NT2/D1 (cell line): ENCODE measurements at regions not wholly inside any gene's neighbourhood (a gene's known extent, or its start where the extent isn't known, plus 50 kb on each side); places are given as distances from the start of the nearest gene placed in this dataset.

Source experiments
- SUZ12 ChIP-seq: IDR thresholded peaks from 2 replicates; pipeline ENCODE4 v1.6.1; 2011; ENCODE audit not compliant: insufficient read length, insufficient read depth; ENCODE audit errors: extremely low read depth
- YY1 ChIP-seq: IDR thresholded peaks from 2 replicates; pipeline ENCODE4 v1.6.1; 2011; ENCODE audit not compliant: insufficient read length, insufficient read depth
- ZNF274 ChIP-seq: IDR thresholded peaks from 2 replicates; pipeline ENCODE4 v1.6.1; 2011; ENCODE audit warnings: mild to moderate bottlenecking, low read depth, low read length

GRCh38 chr21:31781737-31782136 is 49.8 kb upstream of the SCAF4 start:
- TF ChIP-seq ZNF274: no peak
- TF ChIP-seq SUZ12: no peak
- no peak for TF ChIP-seq YY1
